ENCODE measurements at regions not wholly inside any gene's neighbourhood (a gene's known extent, or its start where the extent isn't known, plus 50 kb on each side); places are given as distances from the start of the nearest gene placed in this dataset.

GRCh38 chr9:17962747-17963146 lies 383.9 kb downstream of the SH3GL2 start:
- no peak for DNase-seq (ENCODE audit: low read depth, low spot score)
- no peak overlapping the region for H3K27ac ChIP-seq

- H3K27ac ChIP-seq, result no peak overlapping the region
- no peak for DNase-seq (ENCODE audit: low read depth, low spot score)
Measured at GRCh38 chr9:17963498-17963897, 384.6 kb downstream of the SH3GL2 start.

- DNase-seq (ENCODE audit: low read depth, low spot score), result no peak
- no peak overlapping the region for H3K27ac ChIP-seq
Measured at GRCh38 chr9:17967731-17968130, 388.9 kb downstream of the SH3GL2 start.

DNA sequence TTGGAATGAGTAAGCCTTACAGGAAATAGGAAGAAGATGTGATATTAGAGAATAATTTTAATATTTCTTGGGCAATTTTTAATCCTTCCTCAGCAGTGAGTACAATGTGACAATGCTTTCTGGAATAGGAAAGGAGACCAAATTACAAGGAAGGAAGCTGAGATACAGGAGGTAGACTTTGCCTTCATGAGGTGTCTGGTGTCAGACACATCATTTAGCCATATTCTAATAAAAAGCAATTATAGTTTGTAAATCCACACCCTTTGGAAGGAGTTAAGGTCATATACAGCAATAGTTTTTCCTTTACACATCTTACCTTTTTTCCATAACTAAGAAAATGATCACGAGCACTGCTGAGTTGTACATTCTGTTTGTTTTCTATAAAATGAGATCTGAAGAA lies 390.4 kb downstream of the SH3GL2 start:
- no peak for DNase-seq (ENCODE audit: low read depth, low spot score)

GRCh38 chr9:17970277-17970676 lies 391.4 kb downstream of the SH3GL2 start:
- no peak for DNase-seq (ENCODE audit: low read depth, low spot score)

More for the DNA sequence above, 390.4 kb downstream of the SH3GL2 start:
- H3K27ac ChIP-seq, result no peak overlapping the region

DNA sequence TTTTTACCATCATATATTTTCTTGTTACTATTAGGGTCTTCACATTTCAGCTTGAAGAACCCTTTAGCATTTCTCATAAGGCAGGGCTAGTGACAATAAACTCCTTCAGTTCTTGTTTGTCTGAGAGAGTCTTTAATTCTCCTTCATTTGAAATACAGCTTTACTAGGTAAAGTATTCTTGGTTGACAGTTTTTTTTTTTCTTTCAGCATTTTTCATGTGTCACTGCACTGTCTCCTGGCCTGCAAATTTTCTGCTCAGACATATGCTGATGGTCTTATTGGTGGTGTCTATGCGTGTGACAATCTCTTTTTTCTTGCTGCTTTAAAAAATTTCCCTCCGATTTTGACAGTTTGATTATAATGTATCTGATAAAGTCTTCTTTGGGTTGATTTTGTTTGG lies 399.9 kb downstream of the SH3GL2 start:
- no peak overlapping the region for H3K27ac ChIP-seq
- no peak for DNase-seq (ENCODE audit: low read depth, low spot score)

More at GRCh38 chr9:17970277-17970676, 391.4 kb downstream of the SH3GL2 start:
- no peak overlapping the region for H3K27ac ChIP-seq

- no peak for DNase-seq (ENCODE audit: low read depth, low spot score)
- H3K27ac ChIP-seq, result no peak overlapping the region
Measured at GRCh38 chr9:17986595-17986994, 407.7 kb downstream of the SH3GL2 start.

GRCh38 chr9:17987189-17987588 lies 408.3 kb downstream of the SH3GL2 start:
- no peak for DNase-seq (ENCODE audit: low read depth, low spot score)

GRCh38 chr9:17988489-17988888 lies 409.6 kb downstream of the SH3GL2 start:
- no peak overlapping the region for H3K27ac ChIP-seq
- no peak for DNase-seq (ENCODE audit: low read depth, low spot score)

More at GRCh38 chr9:17987189-17987588, 408.3 kb downstream of the SH3GL2 start:
- no peak overlapping the region for H3K27ac ChIP-seq

GRCh38 chr9:17990602-17991001 lies 411.7 kb downstream of the SH3GL2 start:
- no peak overlapping the region for H3K27ac ChIP-seq
- no peak for DNase-seq (ENCODE audit: low read depth, low spot score)

- DNase-seq (ENCODE audit: low read depth, low spot score), result no peak
- no peak overlapping the region for H3K27ac ChIP-seq
Measured at GRCh38 chr9:17993024-17993423, 414.2 kb downstream of the SH3GL2 start.

GRCh38 chr9:17994695-17995425 lies 416.0 kb downstream of the SH3GL2 start:
- H3K27ac ChIP-seq, result no peak overlapping the region
- DNase-seq (ENCODE audit: low read depth, low spot score), result no peak

- no peak for DNase-seq (ENCODE audit: low read depth, low spot score)
- no peak overlapping the region for H3K27ac ChIP-seq
Measured at GRCh38 chr9:17996728-17997127, 417.9 kb downstream of the SH3GL2 start.

DNA sequence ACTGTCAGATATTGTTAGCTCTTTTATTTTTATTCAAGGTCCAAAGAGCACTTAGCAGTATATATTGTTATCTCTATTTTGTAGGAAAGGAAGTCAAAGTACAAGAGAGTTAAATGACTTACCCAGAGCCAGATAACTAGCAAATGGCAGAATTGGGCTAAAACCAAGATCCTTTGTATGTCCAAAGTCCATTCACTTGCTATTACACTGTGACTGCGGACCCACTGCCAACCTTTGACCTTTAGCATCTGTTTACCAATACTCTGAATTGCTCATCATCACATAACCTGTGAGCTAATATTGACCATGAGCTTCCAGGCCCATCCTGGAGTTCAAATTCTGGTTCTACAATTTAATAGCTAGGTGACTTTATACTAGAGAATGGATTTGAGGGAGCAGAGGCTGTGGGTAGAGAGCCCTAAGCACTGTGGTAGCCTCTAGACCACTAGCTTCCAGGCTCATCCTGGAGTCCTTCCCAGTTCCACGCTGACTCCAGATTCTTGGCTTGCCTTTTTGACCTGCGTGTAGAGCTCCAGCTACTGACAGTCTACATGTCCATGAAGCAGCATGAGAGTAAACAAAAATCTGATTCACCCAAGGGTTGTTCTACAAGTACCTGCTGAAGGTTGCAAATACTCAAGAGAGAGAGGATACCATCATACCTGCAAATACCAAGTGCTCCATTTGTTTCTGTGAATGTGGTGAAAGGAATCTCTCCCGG lies 424.0 kb downstream of the SH3GL2 start:
- no peak overlapping the region for H3K27ac ChIP-seq
- no peak for DNase-seq (ENCODE audit: low read depth, low spot score)

DNA sequence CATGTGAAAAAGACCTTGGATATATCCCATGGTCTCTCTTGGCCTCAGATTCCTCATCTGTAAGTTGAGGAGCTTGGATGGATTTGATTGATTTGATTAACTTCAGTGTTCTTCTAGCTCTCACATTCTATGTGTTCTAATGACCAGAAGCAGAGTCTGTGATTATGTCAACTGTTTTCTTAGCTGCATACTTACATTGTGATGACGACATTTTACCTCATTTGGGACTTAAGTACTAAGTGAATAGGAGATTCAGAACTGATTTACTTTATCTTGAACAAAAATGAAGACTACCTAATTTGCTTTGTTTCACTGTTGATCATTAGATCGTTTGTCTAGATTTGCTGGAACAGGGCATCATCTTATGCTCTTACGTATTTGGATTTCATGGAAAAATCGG lies 427.7 kb downstream of the SH3GL2 start:
- no peak overlapping the region for H3K27ac ChIP-seq
- no peak for DNase-seq (ENCODE audit: low read depth, low spot score)

- no peak for DNase-seq (ENCODE audit: low read depth, low spot score)
- H3K27ac ChIP-seq, result no peak overlapping the region
Measured at GRCh38 chr9:18007621-18008020, 428.8 kb downstream of the SH3GL2 start.

- H3K27ac ChIP-seq, result no peak overlapping the region
- no peak for DNase-seq (ENCODE audit: low read depth, low spot score)
Measured at GRCh38 chr9:18009902-18010301, 431.0 kb downstream of the SH3GL2 start.

DNA sequence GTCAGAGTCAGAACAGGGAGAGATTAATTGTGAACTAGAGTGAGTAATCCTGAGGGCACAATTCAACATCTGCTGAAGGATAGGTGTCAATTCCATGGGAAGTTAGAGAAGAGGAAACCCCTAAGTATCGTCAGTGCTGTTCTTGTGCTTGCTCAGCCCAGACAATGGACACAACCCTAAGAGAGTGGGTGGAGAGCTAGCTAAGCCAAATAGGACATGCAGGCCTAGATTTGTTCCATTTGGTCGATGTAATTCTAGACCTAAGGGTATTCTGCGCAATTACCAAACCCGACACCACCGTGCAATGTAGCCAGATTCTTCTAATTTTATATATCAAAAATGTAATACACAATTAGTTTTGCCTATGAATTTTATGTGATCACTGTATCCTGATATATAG lies 431.6 kb downstream of the SH3GL2 start:
- DNase-seq (ENCODE audit: low read depth, low spot score), result no peak
- H3K27ac ChIP-seq, result no peak overlapping the region

DNA sequence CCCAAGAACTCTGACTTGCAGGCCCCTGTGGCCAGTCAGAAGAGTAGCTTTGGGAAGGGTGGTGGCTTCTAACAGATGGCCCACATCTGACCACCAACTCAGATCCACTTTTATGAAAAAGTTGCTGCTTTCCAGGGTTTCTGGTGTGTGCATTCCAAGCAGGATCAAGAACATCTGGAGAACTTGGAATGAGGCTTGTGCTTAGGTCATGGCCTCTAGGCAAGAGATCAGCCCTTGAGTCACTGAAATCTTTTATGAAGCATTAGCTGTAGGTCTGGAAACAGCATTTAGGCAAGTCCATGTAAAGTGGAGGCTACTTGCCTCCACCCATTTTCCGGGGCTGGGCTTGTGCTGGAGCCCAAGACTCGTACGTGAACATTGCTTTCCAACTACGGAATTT lies 433.3 kb downstream of the SH3GL2 start:
- no peak for DNase-seq (ENCODE audit: low read depth, low spot score)
- H3K27ac ChIP-seq, result no peak overlapping the region

- no peak overlapping the region for H3K27ac ChIP-seq
- no peak for DNase-seq (ENCODE audit: low read depth, low spot score)
Measured at GRCh38 chr9:18014556-18014955, 435.7 kb downstream of the SH3GL2 start.

DNA sequence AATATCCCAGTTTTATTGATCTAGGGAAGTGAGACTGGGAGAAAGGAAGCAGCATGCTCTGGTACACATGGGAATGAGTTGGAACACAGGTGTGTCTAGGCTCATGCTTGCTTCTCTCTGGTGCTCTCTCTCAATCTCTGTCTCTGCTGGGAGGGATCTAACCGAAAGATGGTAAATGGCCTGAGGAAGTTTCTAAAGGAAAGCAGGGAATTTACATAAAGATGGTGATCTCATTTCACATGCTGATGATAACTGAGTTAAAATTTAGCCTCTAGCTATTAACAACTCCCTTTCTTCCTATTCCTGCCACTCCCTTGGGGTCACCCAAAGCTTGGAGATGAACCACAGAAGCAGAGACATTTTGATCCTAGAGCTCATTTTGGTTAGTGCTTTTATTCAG lies 436.2 kb downstream of the SH3GL2 start:
- DNase-seq (ENCODE audit: low read depth, low spot score), result no peak
- no peak overlapping the region for H3K27ac ChIP-seq

DNA sequence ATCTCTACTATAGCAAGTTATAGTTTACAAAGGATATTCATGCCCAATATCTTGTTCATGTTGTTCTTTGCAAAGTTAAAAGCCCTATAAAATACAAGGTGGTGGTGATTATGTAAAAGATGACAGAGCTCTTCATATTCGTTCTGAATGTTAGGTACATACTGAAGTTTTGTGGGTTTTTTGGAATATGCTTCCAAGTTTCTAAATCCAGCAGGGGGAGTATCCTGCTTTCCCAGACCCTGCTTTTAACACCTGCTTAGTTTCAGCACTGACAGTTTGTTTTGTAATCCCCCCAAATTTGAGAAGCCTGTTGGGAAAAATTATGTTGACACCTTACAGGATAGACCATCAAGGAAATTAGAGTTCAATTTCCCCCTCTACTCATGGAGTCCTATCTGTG lies 438.3 kb downstream of the SH3GL2 start:
- DNase-seq (ENCODE audit: low read depth, low spot score), result no peak
- H3K27ac ChIP-seq, result no peak overlapping the region

All from epithelial cell of prostate (primary cell).